ENCODE measurements at regions not wholly inside any gene's neighbourhood (a gene's known extent, or its start where the extent isn't known, plus 50 kb on each side); places are given as distances from the start of the nearest gene placed in this dataset.

- DNase-seq (ENCODE audit: low read depth): no peak
- H3K4me3 ChIP-seq (ENCODE audit: low read depth, low read length): no peak overlapping the region
- TF ChIP-seq CTCF (IDR thresholded peaks at IDR 0.05; ENCODE audit: insufficient read depth, low read length): no peak
Observed at GRCh38 chr10:129372172-129372571, 94.9 kb upstream of the MGMT start.

- DNase-seq (ENCODE audit: low read depth): no peak
- H3K4me3 ChIP-seq (ENCODE audit: low read depth, low read length): no peak overlapping the region
- TF ChIP-seq CTCF (IDR thresholded peaks at IDR 0.05; ENCODE audit: insufficient read depth, low read length): no peak
Observed at GRCh38 chr10:129373231-129373630, 93.8 kb upstream of the MGMT start.

GRCh38 chr10:129373718-129374117 lies 93.3 kb upstream of the MGMT start:
- no peak for DNase-seq (ENCODE audit: low read depth)
- TF ChIP-seq CTCF (IDR thresholded peaks at IDR 0.05; ENCODE audit: insufficient read depth, low read length): no peak
- H3K4me3 ChIP-seq (ENCODE audit: low read depth, low read length): no peak overlapping the region

- DNase-seq (ENCODE audit: low read depth): no peak
- no peak overlapping the region for H3K4me3 ChIP-seq (ENCODE audit: low read depth, low read length)
- TF ChIP-seq CTCF (IDR thresholded peaks at IDR 0.05; ENCODE audit: insufficient read depth, low read length): no peak
Observed at GRCh38 chr10:129375171-129375570, 91.9 kb upstream of the MGMT start.

GRCh38 chr10:129375912-129376311 lies 91.1 kb upstream of the MGMT start:
- DNase-seq (ENCODE audit: low read depth): no peak
- no peak for TF ChIP-seq CTCF (IDR thresholded peaks at IDR 0.05; ENCODE audit: insufficient read depth, low read length)
- no peak overlapping the region for H3K4me3 ChIP-seq (ENCODE audit: low read depth, low read length)

- H3K4me3 ChIP-seq (ENCODE audit: low read depth, low read length): no peak overlapping the region
- TF ChIP-seq CTCF (IDR thresholded peaks at IDR 0.05; ENCODE audit: insufficient read depth, low read length): no peak
- DNase-seq (ENCODE audit: low read depth): no peak
Observed at GRCh38 chr10:129380279-129380678, 86.8 kb upstream of the MGMT start.

- H3K4me3 ChIP-seq (ENCODE audit: low read depth, low read length): no peak overlapping the region
- no peak for DNase-seq (ENCODE audit: low read depth)
- no peak for TF ChIP-seq CTCF (IDR thresholded peaks at IDR 0.05; ENCODE audit: insufficient read depth, low read length)
Observed at GRCh38 chr10:129381741-129382140, 85.3 kb upstream of the MGMT start.

Measured in fibroblast of the aortic adventitia (primary cell).